ENCODE measurements at regions not wholly inside any gene's neighbourhood (a gene's known extent, or its start where the extent isn't known, plus 50 kb on each side); places are given as distances from the start of the nearest gene placed in this dataset.
A peak's percentile ranks its signal among the peaks of the same experiment; 100 is the strongest.

DNA sequence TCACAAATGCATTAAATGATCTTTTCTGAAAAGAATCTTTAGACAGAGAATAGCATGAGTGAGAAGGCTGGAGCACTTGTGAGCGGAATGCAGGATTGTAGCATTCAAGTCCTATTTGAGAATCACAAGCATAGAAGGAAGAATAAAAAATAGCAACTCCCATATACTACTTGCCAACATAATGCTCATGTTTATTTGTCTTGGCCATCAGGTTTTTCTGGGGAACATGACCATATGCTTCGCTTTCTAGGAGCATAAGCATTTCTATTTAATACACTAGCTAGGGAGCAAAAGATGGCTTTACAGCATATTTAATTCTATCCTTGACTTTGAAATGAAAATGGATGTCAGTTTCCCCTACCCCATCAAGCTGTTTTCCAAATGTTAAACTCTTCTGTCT is 170.3 kb upstream of the MITF start:
- Mint-ChIP-seq H3K4me3 (no peak overlapping the region), H3K4me1 (no peaks in the 10 kb centered on the region), H3K27me3 (no peaks in the 10 kb centered on the region), H3K27ac (no peak overlapping the region), H3K9me3 (peaks cover 0 to 4% (median 1%) of the 10 kb centered on the region in 5 donors), H3K36me3 (no peaks in the 10 kb centered on the region)
- no peaks in the 10 kb centered on the region for H3K4me1 ChIP-seq (ENCODE audit: insufficient read depth, low read length)
- ChIA-PET POLR2A (no interaction called here), CTCF (no interaction called here)
- DNase-seq: no peak
- H3K27ac ChIP-seq (ENCODE audit: low read depth, low read length): no peak overlapping the region
- no peaks in the 10 kb centered on the region for H3K9me3 ChIP-seq (ENCODE audit: low read length)
- H3K27me3 ChIP-seq (ENCODE audit: insufficient read depth, low read length, poor library complexity, severe bottlenecking): no peaks in the 10 kb centered on the region
- no peak overlapping the region for H3K4me3 ChIP-seq (ENCODE audit: low read length)
- no peaks in the 10 kb centered on the region for H3K36me3 ChIP-seq (ENCODE audit: insufficient read depth, low read length)

GRCh38 chr3:69568458-69568857 is 170.8 kb upstream of the MITF start:
- no peak overlapping the region for H3K4me3 ChIP-seq (ENCODE audit: low read length)
- H3K36me3 ChIP-seq (ENCODE audit: insufficient read depth, low read length): no peaks in the 10 kb centered on the region
- DNase-seq: no peak
- ChIA-PET POLR2A (no interaction called here), CTCF (no interaction called here)
- Mint-ChIP-seq H3K36me3 (no peaks in the 10 kb centered on the region), H3K9me3 (peaks cover 0 to 4% (median 1%) of the 10 kb centered on the region in 5 donors), H3K27me3 (no peaks in the 10 kb centered on the region), H3K4me1 (no peaks in the 10 kb centered on the region), H3K4me3 (no peak overlapping the region), H3K27ac (no peak overlapping the region)
- no peaks in the 10 kb centered on the region for H3K4me1 ChIP-seq (ENCODE audit: insufficient read depth, low read length)
- H3K27ac ChIP-seq (ENCODE audit: low read depth, low read length): no peak overlapping the region
- H3K9me3 ChIP-seq (ENCODE audit: low read length): no peaks in the 10 kb centered on the region
- no peaks in the 10 kb centered on the region for H3K27me3 ChIP-seq (ENCODE audit: insufficient read depth, low read length, poor library complexity, severe bottlenecking)

DNA sequence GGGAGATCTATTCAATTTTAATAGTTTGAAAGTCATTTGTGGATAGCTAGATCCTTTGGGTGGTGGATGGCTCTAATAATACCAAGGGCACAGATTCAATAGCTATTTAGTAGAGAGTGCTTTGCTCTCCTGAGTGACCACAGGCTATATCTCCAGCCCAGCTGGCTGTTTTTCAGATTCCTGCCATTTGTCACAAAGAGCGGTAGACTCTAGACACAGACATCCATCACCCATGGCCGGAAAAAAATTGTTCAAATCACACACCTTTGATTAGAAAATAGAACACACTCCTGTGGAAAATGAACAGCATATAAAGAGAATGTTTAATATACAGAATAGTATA is 171.6 kb upstream of the MITF start:
- Mint-ChIP-seq H3K4me1 (no peaks in the 10 kb centered on the region), H3K4me3 (no peak overlapping the region), H3K27me3 (no peaks in the 10 kb centered on the region), H3K9me3 (peaks cover 0 to 4% (median 1%) of the 10 kb centered on the region in 5 donors), H3K27ac (no peak overlapping the region), H3K36me3 (no peaks in the 10 kb centered on the region)
- H3K4me1 ChIP-seq (ENCODE audit: insufficient read depth, low read length): no peaks in the 10 kb centered on the region
- H3K36me3 ChIP-seq (ENCODE audit: insufficient read depth, low read length): no peaks in the 10 kb centered on the region
- H3K27me3 ChIP-seq (ENCODE audit: insufficient read depth, low read length, poor library complexity, severe bottlenecking): no peaks in the 10 kb centered on the region
- POLR2A ChIA-PET: no interaction called here
- H3K27ac ChIP-seq (ENCODE audit: low read depth, low read length): no peak overlapping the region
- CTCF ChIA-PET: no interaction called here
- no peaks in the 10 kb centered on the region for H3K9me3 ChIP-seq (ENCODE audit: low read length)
- no peak overlapping the region for H3K4me3 ChIP-seq (ENCODE audit: low read length)
- DNase-seq: no peak

DNA sequence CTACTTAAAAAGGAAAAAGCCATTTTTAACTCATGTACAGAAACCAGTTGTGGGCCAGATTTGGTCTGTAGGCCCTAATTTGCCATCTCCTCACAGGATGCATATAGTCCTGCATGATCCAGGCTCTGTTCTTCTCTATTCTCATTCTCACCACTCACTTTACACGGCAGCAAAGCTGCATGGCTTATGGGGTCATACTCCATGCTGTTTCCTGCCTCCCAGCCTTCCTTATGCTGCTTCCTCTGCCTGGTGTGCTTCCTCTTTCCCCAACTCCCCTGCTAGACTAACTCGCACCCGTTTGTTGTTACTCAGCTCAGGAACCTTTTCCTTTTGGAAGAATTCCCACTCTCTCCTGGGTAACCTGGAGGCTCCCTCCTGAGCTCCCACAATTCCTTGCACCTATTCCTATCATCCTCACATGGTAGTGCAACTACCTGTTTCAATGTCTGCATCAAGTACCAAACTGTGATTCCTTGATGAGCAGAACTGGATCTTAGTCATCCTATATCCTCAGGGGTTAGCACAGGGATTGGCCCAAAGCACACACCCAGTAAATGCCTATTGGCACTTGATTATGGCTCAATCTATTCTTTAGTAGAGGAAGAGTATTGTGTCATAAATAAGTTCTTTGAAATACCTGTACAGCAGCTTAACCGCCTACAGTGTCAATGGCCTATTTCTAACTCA is 172.1 kb upstream of the MITF start:
- H3K4me1 Mint-ChIP-seq: no peaks in the 10 kb centered on the region
- POLR2A ChIA-PET: no interaction called here

DNA sequence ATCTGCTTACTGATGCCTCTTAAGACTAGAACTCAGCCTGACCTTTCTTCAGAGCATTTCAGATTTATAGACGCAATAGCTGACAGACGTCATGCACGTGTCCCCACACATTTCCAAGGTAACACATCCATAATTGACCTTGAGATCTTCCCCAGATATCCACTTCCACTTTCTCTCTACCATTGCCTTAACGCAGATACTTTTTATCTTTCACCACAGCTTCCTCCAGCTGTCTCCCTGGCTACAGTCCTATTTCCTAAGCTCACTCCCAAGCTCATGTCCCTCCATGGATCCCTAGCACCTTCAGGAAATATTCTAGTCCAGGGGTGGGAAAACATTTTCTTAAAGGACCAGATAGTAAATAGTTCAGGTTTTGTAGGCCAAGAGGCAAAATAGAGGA is 173.0 kb upstream of the MITF start:
- no peak for DNase-seq
- Histone ChIP-seq H3K27me3 (ENCODE audit: insufficient read depth, low read length, poor library complexity, severe bottlenecking) (no peaks in the 10 kb centered on the region), H3K27ac (ENCODE audit: low read depth, low read length) (no peak overlapping the region), H3K4me3 (ENCODE audit: low read length) (no peak overlapping the region), H3K4me1 (ENCODE audit: insufficient read depth, low read length) (no peaks in the 10 kb centered on the region), H3K9me3 (ENCODE audit: low read length) (no peaks in the 10 kb centered on the region), H3K36me3 (ENCODE audit: insufficient read depth, low read length) (no peaks in the 10 kb centered on the region)
- ChIA-PET POLR2A (no interaction called here), CTCF (no interaction called here)
- Mint-ChIP-seq H3K4me1 (no peaks in the 10 kb centered on the region), H3K4me3 (no peak overlapping the region), H3K27ac (no peak overlapping the region), H3K36me3 (no peaks in the 10 kb centered on the region), H3K27me3 (no peaks in the 10 kb centered on the region), H3K9me3 (peaks cover 0 to 4% (median 1%) of the 10 kb centered on the region in 5 donors)

More for the DNA sequence above, 172.1 kb upstream of the MITF start:
- Mint-ChIP-seq H3K27ac (no peak overlapping the region), H3K4me3 (no peak overlapping the region), H3K36me3 (no peaks in the 10 kb centered on the region), H3K27me3 (no peaks in the 10 kb centered on the region), H3K9me3 (peaks cover 0 to 4% (median 1%) of the 10 kb centered on the region in 5 donors)
- Histone ChIP-seq H3K36me3 (ENCODE audit: insufficient read depth, low read length) (no peaks in the 10 kb centered on the region), H3K9me3 (ENCODE audit: low read length) (no peaks in the 10 kb centered on the region), H3K27me3 (ENCODE audit: insufficient read depth, low read length, poor library complexity, severe bottlenecking) (no peaks in the 10 kb centered on the region), H3K4me3 (ENCODE audit: low read length) (no peak overlapping the region), H3K4me1 (ENCODE audit: insufficient read depth, low read length) (no peaks in the 10 kb centered on the region), H3K27ac (ENCODE audit: low read depth, low read length) (no peak overlapping the region)
- DNase-seq: no peak
- CTCF ChIA-PET: no interaction called here

DNA sequence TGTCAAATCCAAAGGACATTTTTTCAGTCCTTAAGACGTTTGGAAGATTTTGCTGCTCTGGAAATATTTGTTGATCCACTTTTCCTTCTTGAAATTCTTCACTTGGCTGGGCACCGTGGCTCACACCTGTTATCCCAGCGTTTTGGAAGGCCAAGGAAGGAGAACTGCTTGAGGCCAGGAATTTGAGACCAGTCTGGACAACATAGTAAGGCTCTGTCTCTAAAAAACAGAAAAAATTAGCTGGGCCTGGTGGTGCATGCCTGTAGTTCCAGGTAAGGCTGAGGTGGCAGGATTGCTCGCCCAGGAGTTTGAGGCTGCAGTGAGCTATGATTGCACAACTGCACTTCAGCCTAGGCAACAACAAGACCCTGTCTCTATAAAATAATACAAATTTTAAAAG is 173.9 kb upstream of the MITF start:
- H3K36me3 Mint-ChIP-seq: no peaks in the 10 kb centered on the region
- H3K4me3 Mint-ChIP-seq: no peak overlapping the region
- H3K27ac ChIP-seq (ENCODE audit: low read depth, low read length): no peak overlapping the region
- no peaks in the 10 kb centered on the region for H3K4me1 Mint-ChIP-seq
- H3K9me3 ChIP-seq (ENCODE audit: low read length): no peaks in the 10 kb centered on the region
- no peaks in the 10 kb centered on the region for H3K4me1 ChIP-seq (ENCODE audit: insufficient read depth, low read length)
- CTCF ChIA-PET: no interaction called here
- peaks cover 0 to 4% (median 1%) of the 10 kb centered on the region in 5 donors for H3K9me3 Mint-ChIP-seq
- H3K36me3 ChIP-seq (ENCODE audit: insufficient read depth, low read length): no peaks in the 10 kb centered on the region
- H3K27me3 ChIP-seq (ENCODE audit: insufficient read depth, low read length, poor library complexity, severe bottlenecking): no peaks in the 10 kb centered on the region
- H3K27me3 Mint-ChIP-seq: no peaks in the 10 kb centered on the region
- no peak overlapping the region for H3K27ac Mint-ChIP-seq
- POLR2A ChIA-PET: no interaction called here
- H3K4me3 ChIP-seq (ENCODE audit: low read length): no peak overlapping the region
- no peak for DNase-seq

DNA sequence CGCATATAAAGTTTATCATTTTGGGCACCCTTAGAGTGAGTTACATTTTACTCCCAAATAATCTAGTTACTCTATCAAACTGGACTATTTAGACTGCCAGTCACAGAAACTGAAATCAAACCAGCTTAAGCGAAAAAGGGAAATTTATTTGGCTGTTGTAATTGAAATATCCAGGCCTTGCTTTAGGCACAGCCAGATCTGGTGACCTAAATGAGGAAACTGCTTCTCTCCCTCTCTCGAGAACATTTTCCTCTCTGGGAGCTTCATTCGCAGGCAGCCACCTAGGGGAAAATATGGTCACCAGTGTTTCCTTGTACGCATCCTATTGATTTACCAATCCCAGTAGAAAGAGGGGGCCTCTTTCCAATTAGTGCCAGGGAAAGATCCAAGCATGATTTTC is 175.3 kb upstream of the MITF start:
- Mint-ChIP-seq H3K27me3 (peaks cover 0 to 2% of the 10 kb centered on the region in 2 donors), H3K27ac (peak overlapping the region in 1 of 8 donors; percentile 14), H3K4me1 (no peaks in the 10 kb centered on the region), H3K36me3 (no peaks in the 10 kb centered on the region), H3K9me3 (peaks cover 0 to 7% (median 3%) of the 10 kb centered on the region in 5 donors), H3K4me3 (no peak overlapping the region)
- POLR2A ChIA-PET: no interaction called here
- CTCF ChIA-PET: no interaction called here
- no peak for DNase-seq
- Histone ChIP-seq H3K4me1 (ENCODE audit: insufficient read depth, low read length) (no peaks in the 10 kb centered on the region), H3K27ac (ENCODE audit: low read depth, low read length) (no peak overlapping the region), H3K4me3 (ENCODE audit: low read length) (no peak overlapping the region), H3K36me3 (ENCODE audit: insufficient read depth, low read length) (no peaks in the 10 kb centered on the region), H3K27me3 (ENCODE audit: insufficient read depth, low read length, poor library complexity, severe bottlenecking) (no peaks in the 10 kb centered on the region), H3K9me3 (ENCODE audit: low read length) (no peaks in the 10 kb centered on the region)

GRCh38 chr3:69563151-69563550 is 176.1 kb upstream of the MITF start:
- Histone ChIP-seq H3K27ac (ENCODE audit: low read depth, low read length) (no peak overlapping the region), H3K27me3 (ENCODE audit: insufficient read depth, low read length, poor library complexity, severe bottlenecking) (no peaks in the 10 kb centered on the region), H3K9me3 (ENCODE audit: low read length) (no peaks in the 10 kb centered on the region), H3K4me3 (ENCODE audit: low read length) (no peak overlapping the region), H3K36me3 (ENCODE audit: insufficient read depth, low read length) (no peaks in the 10 kb centered on the region), H3K4me1 (ENCODE audit: insufficient read depth, low read length) (no peaks in the 10 kb centered on the region)
- Mint-ChIP-seq H3K4me3 (no peak overlapping the region), H3K9me3 (peaks cover 0 to 7% (median 3%) of the 10 kb centered on the region in 5 donors), H3K4me1 (no peaks in the 10 kb centered on the region), H3K36me3 (no peaks in the 10 kb centered on the region), H3K27me3 (peaks cover 0 to 2% of the 10 kb centered on the region in 2 donors), H3K27ac (no peak overlapping the region)
- ChIA-PET CTCF (no interaction called here), POLR2A (no interaction called here)
- DNase-seq: no peak

- no peak for DNase-seq
- no peak overlapping the region for H3K4me3 Mint-ChIP-seq
- peaks cover 0 to 4% (median 3%) of the 10 kb centered on the region in 5 donors for H3K9me3 Mint-ChIP-seq
- no peaks in the 10 kb centered on the region for H3K36me3 ChIP-seq (ENCODE audit: insufficient read depth, low read length)
- POLR2A ChIA-PET: no interaction called here
- no peak overlapping the region for H3K4me3 ChIP-seq (ENCODE audit: low read length)
- CTCF ChIA-PET: no interaction called here
- H3K27ac Mint-ChIP-seq: no peak overlapping the region
- H3K4me1 Mint-ChIP-seq: no peaks in the 10 kb centered on the region
- H3K36me3 Mint-ChIP-seq: no peaks in the 10 kb centered on the region
- peaks cover 0 to 2% of the 10 kb centered on the region in 2 donors for H3K27me3 Mint-ChIP-seq
- H3K9me3 ChIP-seq (ENCODE audit: low read length): no peaks in the 10 kb centered on the region
- no peak overlapping the region for H3K27ac ChIP-seq (ENCODE audit: low read depth, low read length)
- H3K27me3 ChIP-seq (ENCODE audit: insufficient read depth, low read length, poor library complexity, severe bottlenecking): no peaks in the 10 kb centered on the region
- H3K4me1 ChIP-seq (ENCODE audit: insufficient read depth, low read length): no peaks in the 10 kb centered on the region
These were observed 176.1 kb upstream of the FRMD4B start for GRCh38 chr3:69562020-69562419.

Data from CD8-positive, alpha-beta memory T cell (primary cell).